ENCODE measurements at regions not wholly inside any gene's neighbourhood (a gene's known extent, or its start where the extent isn't known, plus 50 kb on each side); places are given as distances from the start of the nearest gene placed in this dataset.
"Not testable (repeated sequence)": the region's sequence is repeated elsewhere in the genome, so short reads cannot be mapped to it uniquely, and the experiment has no call there.

GRCh38 chr6:13868236-13868635 lies 53.9 kb upstream of the MCUR1 start:
- Histone ChIP-seq H3K79me2 (no peaks in the 10 kb centered on the region), H3K4me2 (ENCODE audit: low read length) (no peak overlapping the region), H3K9ac (no peak overlapping the region), H3K36me3 (ENCODE audit: control insufficient read depth, insufficient read depth, low read length) (no peaks in the 10 kb centered on the region), H3K9me3 (ENCODE audit: control insufficient read depth, low read length) (no peaks in the 10 kb centered on the region), H3K27ac (no peak overlapping the region), H2AFZ (no peak overlapping the region), H3K4me1 (no peaks in the 10 kb centered on the region), H3K4me3 (ENCODE audit: low read depth, low read length) (no peak overlapping the region), H3K27me3 (ENCODE audit: control insufficient read depth, insufficient read depth, low read length) (no peaks in the 10 kb centered on the region)
- TF ChIP-seq CTCF (IDR thresholded peaks at IDR 0.05): no peak

- Histone ChIP-seq H2AFZ (no peak overlapping the region), H3K79me2 (no peaks in the 10 kb centered on the region), H3K9me3 (ENCODE audit: control insufficient read depth, low read length) (no peaks in the 10 kb centered on the region), H3K9ac (no peak overlapping the region), H3K36me3 (ENCODE audit: control insufficient read depth, insufficient read depth, low read length) (no peaks in the 10 kb centered on the region), H3K4me2 (ENCODE audit: low read length) (no peak overlapping the region), H3K27ac (no peak overlapping the region), H3K27me3 (ENCODE audit: control insufficient read depth, insufficient read depth, low read length) (no peaks in the 10 kb centered on the region), H3K4me1 (no peaks in the 10 kb centered on the region), H3K4me3 (ENCODE audit: low read depth, low read length) (no peak overlapping the region)
- no peak for TF ChIP-seq CTCF (IDR thresholded peaks at IDR 0.05)
Measured at GRCh38 chr6:13866301-13866700, 51.9 kb upstream of the MCUR1 start.

- no peaks in the 10 kb centered on the region for H3K27me3 ChIP-seq (ENCODE audit: control insufficient read depth, insufficient read depth, low read length)
- no peak overlapping the region for H3K9ac ChIP-seq
- no peak overlapping the region for H3K27ac ChIP-seq
- no peaks in the 10 kb centered on the region for H3K4me1 ChIP-seq
- no peak overlapping the region for H3K4me3 ChIP-seq (ENCODE audit: low read depth, low read length)
- TF ChIP-seq CTCF (IDR thresholded peaks at IDR 0.05): no peak
- no peaks in the 10 kb centered on the region for H3K79me2 ChIP-seq
- no peaks in the 10 kb centered on the region for H3K9me3 ChIP-seq (ENCODE audit: control insufficient read depth, low read length)
- no peak overlapping the region for H2AFZ ChIP-seq
- no peak overlapping the region for H3K4me2 ChIP-seq (ENCODE audit: low read length)
- no peaks in the 10 kb centered on the region for H3K36me3 ChIP-seq (ENCODE audit: control insufficient read depth, insufficient read depth, low read length)
Measured at GRCh38 chr6:13865141-13865540, 50.8 kb upstream of the MCUR1 start.

GRCh38 chr6:13864669-13865068 lies 50.3 kb upstream of the MCUR1 start:
- H3K27me3 ChIP-seq (ENCODE audit: control insufficient read depth, insufficient read depth, low read length); H3K9me3 ChIP-seq (ENCODE audit: control insufficient read depth, low read length); H3K4me3 ChIP-seq (ENCODE audit: low read depth, low read length); H3K27ac ChIP-seq; H3K4me1 ChIP-seq; H3K79me2 ChIP-seq; H3K36me3 ChIP-seq (ENCODE audit: control insufficient read depth, insufficient read depth, low read length); H3K4me2 ChIP-seq (ENCODE audit: low read length); H3K9ac ChIP-seq; H2AFZ ChIP-seq: not testable (repeated sequence)
